Upper lobe of left lung (tissue), 6 donors: ENCODE measurements at regions not wholly inside any gene's neighbourhood (a gene's known extent, or its start where the extent isn't known, plus 50 kb on each side); places are given as distances from the start of the nearest gene placed in this dataset.

Experiments used
- ATAC-seq, 2 donors: fragments of 200-7000 bp; cut with Tn5 transposase; one replicate each; pipeline ENCODE4 v1.9.1; 2022; ENCODE audit warnings: mild to moderate bottlenecking in 2 of 2, moderate library complexity in 2 of 2; ENCODE audit not compliant: low FRiP score in 2 of 2
- DNase-seq, 2 donors: peaks; one replicate each; pipeline ENCODE4 v3.0.0-alpha.2; 2019 to 2020
- H3K27ac ChIP-seq, 4 donors: fragments of 200-600 bp; sonication (generic); one replicate each; pipeline ENCODE4 v1.5.1; 2016 to 2019
- H3K27me3 ChIP-seq, 4 donors: fragments of 200-600 bp; sonication (generic); one replicate each; pipeline ENCODE4 v1.5.1; 2017 to 2019
- H3K36me3 ChIP-seq, 4 donors: fragments of 200-600 bp; sonication (generic); one replicate each; pipeline ENCODE4 v1.5.1; 2016 to 2019
- H3K4me1 ChIP-seq, 4 donors: fragments of 200-600 bp; sonication (generic); one replicate each; pipeline ENCODE4 v1.5.1; 2018 to 2019
- H3K4me3 ChIP-seq, 4 donors: fragments of 200-600 bp; sonication (generic); one replicate each; pipeline ENCODE4 v1.5.1; 2017 to 2019; ENCODE audit warnings: mild to moderate bottlenecking in 2 of 4, moderate library complexity in 1 of 4
- H3K9me3 ChIP-seq, 4 donors: fragments of 200-600 bp; sonication (generic); one replicate each; pipeline ENCODE4 v1.5.1; 2018 to 2019
- EP300 ChIP-seq, 4 donors: sonication (generic); formaldehyde crosslinking; IDR thresholded peaks; one replicate each; pipeline ENCODE4 v1.5.1; 2017; ENCODE audit warnings: antibody characterized with exemption in 4 of 4, control low read depth in 2 of 4
- POLR2A ChIP-seq, 4 donors: fragments of 450-650 bp; IDR thresholded peaks; one replicate each; pipeline ENCODE4 v1.5.1; 2016 to 2017; ENCODE audit warnings: antibody characterized with exemption in 4 of 4, mild to moderate bottlenecking in 2 of 4
- POLR2AphosphoS5 ChIP-seq, 2 donors: sonication (generic); formaldehyde crosslinking; IDR thresholded peaks; one replicate each; pipeline ENCODE4 v1.5.1; 2017; ENCODE audit warnings: antibody characterized with exemption in 2 of 2
- WGBS, 2 donors: methylation state at CpG; one replicate each; pipeline ENCODE4 v1.1.5; 2017 to 2018; 5-methylcytosine and 5-hydroxymethylcytosine counted together
- TF ChIP-seq, protein P1 (sequence below), 6 experiments: fragments of 450-650 bp in 4 of 6; fragments of 200-600 bp in 2 of 6; sonication (generic) in 2 of 6; IDR thresholded peaks; one replicate each; pipeline ENCODE4 v1.5.1; 2016 to 2019; ENCODE audit warnings: antibody characterized with exemption in 6 of 6
- donor health status: DM: no; HTN: no; CAD: no; lungs with moderate emphysema.
- donor health status: DM: no; HTN: yes; CAD: no; lungs with severe emphysema.

DNA sequence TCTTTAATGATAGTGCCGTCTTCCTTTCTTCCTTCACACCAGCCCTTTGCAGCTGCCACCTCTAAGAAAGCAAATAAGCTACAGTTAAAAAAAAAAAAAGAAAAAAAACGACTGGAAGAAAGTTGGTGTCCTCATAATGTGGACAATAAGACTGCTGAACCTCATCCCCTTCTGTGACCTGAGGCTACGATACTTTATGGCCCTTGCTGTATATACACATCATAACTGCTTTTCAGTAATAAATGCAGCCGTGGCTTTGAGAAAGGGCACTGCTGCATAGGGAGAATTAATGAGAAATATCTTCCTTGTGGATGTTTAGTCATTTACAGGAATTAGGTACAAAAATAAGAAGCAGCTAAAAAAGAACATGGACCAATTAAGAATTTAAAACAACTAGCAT lies 333.8 kb upstream of the ADGRL2 start:
- no peaks in the 10 kb centered on the region for H3K36me3 ChIP-seq
- no peaks in the 10 kb centered on the region for H3K27me3 ChIP-seq
- peak overlapping the region in 1 of 4 donors; percentile 23 for H3K27ac ChIP-seq
- no peak overlapping the region for H3K4me3 ChIP-seq
- H3K9me3 ChIP-seq: no peaks in the 10 kb centered on the region
- no peak for TF ChIP-seq POLR2A (IDR thresholded peaks at IDR 0.05)
- TF ChIP-seq EP300 (IDR thresholded peaks at IDR 0.05): no peak
- TF ChIP-seq, protein P1, sequence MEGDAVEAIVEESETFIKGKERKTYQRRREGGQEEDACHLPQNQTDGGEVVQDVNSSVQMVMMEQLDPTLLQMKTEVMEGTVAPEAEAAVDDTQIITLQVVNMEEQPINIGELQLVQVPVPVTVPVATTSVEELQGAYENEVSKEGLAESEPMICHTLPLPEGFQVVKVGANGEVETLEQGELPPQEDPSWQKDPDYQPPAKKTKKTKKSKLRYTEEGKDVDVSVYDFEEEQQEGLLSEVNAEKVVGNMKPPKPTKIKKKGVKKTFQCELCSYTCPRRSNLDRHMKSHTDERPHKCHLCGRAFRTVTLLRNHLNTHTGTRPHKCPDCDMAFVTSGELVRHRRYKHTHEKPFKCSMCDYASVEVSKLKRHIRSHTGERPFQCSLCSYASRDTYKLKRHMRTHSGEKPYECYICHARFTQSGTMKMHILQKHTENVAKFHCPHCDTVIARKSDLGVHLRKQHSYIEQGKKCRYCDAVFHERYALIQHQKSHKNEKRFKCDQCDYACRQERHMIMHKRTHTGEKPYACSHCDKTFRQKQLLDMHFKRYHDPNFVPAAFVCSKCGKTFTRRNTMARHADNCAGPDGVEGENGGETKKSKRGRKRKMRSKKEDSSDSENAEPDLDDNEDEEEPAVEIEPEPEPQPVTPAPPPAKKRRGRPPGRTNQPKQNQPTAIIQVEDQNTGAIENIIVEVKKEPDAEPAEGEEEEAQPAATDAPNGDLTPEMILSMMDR (IDR thresholded peaks at IDR 0.05): no peak
- no peak for TF ChIP-seq POLR2AphosphoS5 (IDR thresholded peaks at IDR 0.05)
- ATAC-seq (no peak), DNase-seq (no peak)
- peaks cover 0 to 4% (median 0%) of the 10 kb centered on the region in 4 donors for H3K4me1 ChIP-seq
- WGBS, 2 donors: 64 to 65% methylated on average over 4 of the region's 4 CpGs

DNA sequence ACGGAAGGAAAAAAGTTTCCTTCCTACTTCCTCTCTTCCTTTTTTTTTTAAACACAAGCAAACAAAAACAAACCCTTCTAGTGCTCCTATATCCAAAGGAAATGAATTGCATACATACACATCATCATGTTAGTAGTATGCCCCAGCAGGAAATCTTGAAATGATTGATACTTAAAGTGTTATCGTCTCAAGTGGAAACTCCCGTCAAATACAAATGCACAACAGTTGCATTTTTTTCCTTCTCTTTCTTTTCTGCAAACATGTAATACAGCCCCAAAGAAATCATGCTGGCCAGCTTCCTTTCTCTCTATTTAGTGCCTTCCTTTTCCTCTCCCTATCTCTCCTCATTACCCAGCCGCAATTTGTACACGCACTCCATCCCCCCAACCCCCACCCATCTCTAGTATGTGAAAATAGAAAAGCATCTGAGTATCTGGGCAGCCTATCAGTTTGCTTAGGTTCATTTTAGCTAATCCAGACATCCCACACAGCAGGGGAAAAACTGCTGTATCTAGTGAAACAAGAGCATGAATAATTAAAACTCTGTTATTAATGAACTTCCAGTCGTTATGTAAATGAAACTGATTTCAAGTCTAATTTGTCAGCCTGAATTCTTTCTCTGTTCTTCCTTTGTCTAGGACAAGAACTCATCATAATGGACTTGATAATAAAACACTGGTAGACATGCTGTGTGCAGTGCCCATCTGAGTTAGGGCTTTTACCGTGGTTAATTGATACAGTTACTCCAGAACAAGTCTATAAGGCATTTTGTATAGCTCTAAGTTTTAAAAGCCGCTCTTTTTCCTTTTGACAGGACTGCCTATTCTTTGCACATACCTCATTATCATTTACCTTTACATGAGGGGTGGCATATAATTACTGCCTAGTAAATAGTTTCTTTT lies 336.5 kb upstream of the ADGRL2 start:
- DNase-seq (no peak), ATAC-seq (no peak)
- no peak for TF ChIP-seq POLR2A (IDR thresholded peaks at IDR 0.05)
- Histone ChIP-seq H3K36me3 (no peaks in the 10 kb centered on the region), H3K4me3 (no peak overlapping the region), H3K27me3 (no peaks in the 10 kb centered on the region), H3K4me1 (no peaks in the 10 kb centered on the region), H3K27ac (peak overlapping the region in 2 of 4 donors; percentile 6 to 35), H3K9me3 (no peaks in the 10 kb centered on the region)
- WGBS, 2 donors: 31 to 37% methylated on average over 8 of the region's 8 CpGs

DNA sequence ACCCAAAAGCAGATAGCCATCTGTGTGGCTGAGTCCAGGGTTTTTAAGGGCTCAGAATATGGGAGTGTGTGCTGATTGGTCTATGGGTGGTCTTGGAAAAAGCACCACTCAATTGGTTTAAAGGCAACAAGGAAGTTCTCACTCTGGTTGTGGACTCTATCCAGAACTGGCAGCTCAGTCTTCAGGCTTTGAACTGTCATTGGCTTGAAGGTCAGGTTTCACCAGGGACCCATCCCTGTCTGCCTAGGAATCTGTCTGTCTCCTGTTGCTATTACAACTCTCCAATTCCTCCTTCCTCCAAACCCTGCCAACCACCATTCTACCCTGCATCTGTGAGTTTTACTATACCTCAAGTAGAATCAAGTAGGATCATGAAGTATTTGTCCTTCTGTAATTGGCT lies 341.7 kb upstream of the ADGRL2 start:
- ATAC-seq (no peak), DNase-seq (no peak)
- no peaks in the 10 kb centered on the region for H3K36me3 ChIP-seq
- no peaks in the 10 kb centered on the region for H3K9me3 ChIP-seq
- H3K27me3 ChIP-seq: no peaks in the 10 kb centered on the region
- no peak overlapping the region for H3K27ac ChIP-seq
- TF ChIP-seq POLR2AphosphoS5 (IDR thresholded peaks at IDR 0.05) (no peak), EP300 (IDR thresholded peaks at IDR 0.05) (no peak), POLR2A (IDR thresholded peaks at IDR 0.05) (no peak)
- TF ChIP-seq, protein P1 (IDR thresholded peaks at IDR 0.05): no peak
- H3K4me1 ChIP-seq: no peaks in the 10 kb centered on the region
- no peak overlapping the region for H3K4me3 ChIP-seq

DNA sequence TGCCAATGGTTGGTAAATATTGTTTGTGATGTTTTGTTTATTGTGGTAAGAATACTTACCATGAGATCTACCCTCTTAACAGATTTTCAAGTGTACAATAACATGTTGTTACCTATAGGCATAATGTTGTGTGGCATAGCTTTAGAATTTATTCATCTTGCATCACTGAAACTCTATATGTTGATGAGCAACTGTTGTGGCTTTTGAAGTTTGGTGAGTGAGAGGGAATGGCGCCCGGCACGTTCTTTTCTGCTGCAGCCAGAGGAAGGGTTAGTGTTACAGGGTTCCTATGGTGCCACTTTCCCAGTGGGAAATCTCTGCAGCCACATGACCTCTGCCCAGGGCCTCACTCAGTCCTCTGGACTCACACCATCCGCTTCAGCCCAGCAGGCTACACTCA lies 342.5 kb upstream of the ADGRL2 start:
- WGBS, 2 donors: 63 to 86% methylated on average over 3 to 4 of the region's 4 CpGs
- no peak for ATAC-seq
- Histone ChIP-seq H3K27me3 (no peaks in the 10 kb centered on the region), H3K9me3 (no peaks in the 10 kb centered on the region), H3K27ac (no peak overlapping the region), H3K4me3 (no peak overlapping the region), H3K4me1 (no peaks in the 10 kb centered on the region), H3K36me3 (no peaks in the 10 kb centered on the region)
- TF ChIP-seq, protein P1 (IDR thresholded peaks at IDR 0.05): no peak
- no peak for TF ChIP-seq POLR2AphosphoS5 (IDR thresholded peaks at IDR 0.05)
- no peak for DNase-seq

DNA sequence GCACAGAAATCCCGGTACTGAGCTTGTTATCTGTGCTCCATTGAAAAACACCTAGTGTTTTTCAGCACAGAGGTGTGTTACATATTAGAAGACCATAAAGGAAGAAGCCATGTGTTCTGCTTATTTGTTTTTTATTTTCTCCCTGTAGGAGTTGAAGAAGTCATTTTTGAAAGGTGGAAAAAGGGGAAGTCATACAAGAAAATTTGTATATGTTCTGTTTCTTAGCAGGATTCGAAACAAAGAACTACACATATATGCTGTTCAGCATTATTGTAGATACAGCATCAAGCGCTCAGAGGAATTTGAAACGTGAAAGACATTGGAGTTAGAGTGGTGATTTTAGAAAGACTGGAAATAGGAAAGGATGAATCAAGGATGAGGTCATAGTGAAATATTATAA lies 345.3 kb upstream of the ADGRL2 start:
- no peaks in the 10 kb centered on the region for H3K27me3 ChIP-seq
- ATAC-seq (no peak), DNase-seq (no peak)
- no peak overlapping the region for H3K27ac ChIP-seq
- no peaks in the 10 kb centered on the region for H3K36me3 ChIP-seq
- WGBS, 2 donors: 81 to 82% methylated on average over 4 of the region's 4 CpGs
- no peak overlapping the region for H3K4me3 ChIP-seq
- TF ChIP-seq, protein P1 (IDR thresholded peaks at IDR 0.05): no peak
- no peak for TF ChIP-seq EP300 (IDR thresholded peaks at IDR 0.05)
- TF ChIP-seq POLR2AphosphoS5 (IDR thresholded peaks at IDR 0.05): no peak
- H3K9me3 ChIP-seq: no peaks in the 10 kb centered on the region
- no peaks in the 10 kb centered on the region for H3K4me1 ChIP-seq
